ENCODE measurements at regions not wholly inside any gene's neighbourhood (a gene's known extent, or its start where the extent isn't known, plus 50 kb on each side); places are given as distances from the start of the nearest gene placed in this dataset.

DNA sequence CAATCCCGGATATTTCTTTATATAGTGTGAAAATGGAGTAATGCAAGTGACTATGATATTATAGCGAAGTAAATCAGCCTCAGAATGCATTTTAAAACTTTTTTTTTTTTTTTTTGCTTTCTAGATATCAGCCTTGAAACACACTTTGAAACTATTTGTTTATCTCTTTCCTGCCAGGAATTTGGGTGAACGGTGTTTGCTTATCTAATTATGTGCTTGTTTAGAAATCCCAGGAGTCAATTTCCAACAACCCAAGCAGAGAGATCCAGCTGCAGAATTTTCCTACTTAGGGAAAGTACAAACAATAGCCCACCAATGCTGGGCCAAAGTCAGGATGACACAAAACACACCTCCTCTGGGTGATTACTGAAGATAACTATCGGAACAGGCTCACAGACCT, 958.8 kb downstream of the PCDH18 start:
- no peak for DNase-seq (ENCODE audit: low read depth)
- no peak for TF ChIP-seq CTCF (IDR thresholded peaks at IDR 0.05; ENCODE audit: control insufficient read depth, extremely low read depth, insufficient read depth)

GRCh38 chr4:136571315-136571714, 961.0 kb downstream of the PCDH18 start:
- TF ChIP-seq CTCF (IDR thresholded peaks at IDR 0.05; ENCODE audit: control insufficient read depth, extremely low read depth, insufficient read depth) = no peak
- H3K4me3 ChIP-seq (ENCODE audit: low read depth, low read length) = no peak overlapping the region
- DNase-seq (ENCODE audit: low read depth) = no peak

More for the DNA sequence above, 958.8 kb downstream of the PCDH18 start:
- H3K4me3 ChIP-seq (ENCODE audit: low read depth, low read length) = no peak overlapping the region

GRCh38 chr4:136562834-136563233, 969.5 kb downstream of the PCDH18 start:
- H3K4me3 ChIP-seq (ENCODE audit: low read depth, low read length) = no peak overlapping the region
- no peak for DNase-seq (ENCODE audit: low read depth)
- TF ChIP-seq CTCF (IDR thresholded peaks at IDR 0.05; ENCODE audit: control insufficient read depth, extremely low read depth, insufficient read depth) = no peak

GRCh38 chr4:136558940-136559494, 973.3 kb downstream of the PCDH18 start:
- H3K4me3 ChIP-seq (ENCODE audit: low read depth, low read length) = no peak overlapping the region
- no peak for DNase-seq (ENCODE audit: low read depth)
- no peak for TF ChIP-seq CTCF (IDR thresholded peaks at IDR 0.05; ENCODE audit: control insufficient read depth, extremely low read depth, insufficient read depth)

GRCh38 chr4:136557396-136557795, 974.9 kb downstream of the PCDH18 start:
- no peak for TF ChIP-seq CTCF (IDR thresholded peaks at IDR 0.05; ENCODE audit: control insufficient read depth, extremely low read depth, insufficient read depth)
- DNase-seq (ENCODE audit: low read depth) = no peak
- no peak overlapping the region for H3K4me3 ChIP-seq (ENCODE audit: low read depth, low read length)

- TF ChIP-seq CTCF (IDR thresholded peaks at IDR 0.05; ENCODE audit: control insufficient read depth, extremely low read depth, insufficient read depth) = no peak
- H3K4me3 ChIP-seq (ENCODE audit: low read depth, low read length) = no peak overlapping the region
Measured at GRCh38 chr4:136554033-136554432, 978.3 kb downstream of the PCDH18 start.

DNA sequence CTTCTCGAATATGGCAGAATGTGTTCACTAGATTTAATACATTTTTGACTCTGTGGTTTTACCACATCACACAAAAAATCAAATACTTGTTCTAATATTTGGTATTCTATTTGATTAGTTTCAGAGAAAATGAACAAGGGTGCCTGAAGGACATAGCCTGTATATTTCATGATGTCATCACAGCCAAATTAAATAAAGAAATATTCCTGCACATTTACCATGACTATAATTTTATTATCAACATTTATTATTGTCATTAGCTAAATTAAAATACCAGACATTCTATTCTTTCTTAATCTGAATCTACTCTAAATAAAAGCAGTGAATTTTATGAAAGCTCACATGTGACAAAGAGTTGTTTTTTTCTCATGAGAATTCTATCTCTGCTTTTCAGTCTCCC, 980.5 kb downstream of the PCDH18 start:
- TF ChIP-seq CTCF (IDR thresholded peaks at IDR 0.05; ENCODE audit: control insufficient read depth, extremely low read depth, insufficient read depth) = no peak
- H3K4me3 ChIP-seq (ENCODE audit: low read depth, low read length) = no peak overlapping the region
- no peak for DNase-seq (ENCODE audit: low read depth)

More at GRCh38 chr4:136554033-136554432, 978.3 kb downstream of the PCDH18 start:
- DNase-seq (ENCODE audit: low read depth) = no peak

All from LNCaP clone FGC (cell line).